HuH-7.5 (cell line): ENCODE measurements at regions not wholly inside any gene's neighbourhood (a gene's known extent, or its start where the extent isn't known, plus 50 kb on each side); places are given as distances from the start of the nearest gene placed in this dataset.
"Not testable (repeated sequence)": the region's sequence is repeated elsewhere in the genome, so short reads cannot be mapped to it uniquely, and the experiment has no call there.

Experiments used
- DNase-seq: peaks from one replicate; pipeline ENCODE4 v3.0.0; 2011; ENCODE audit warnings: low spot score

GRCh38 chr11:16536513-16536912 is 180.2 kb upstream of the SOX6 start:
- no peak for DNase-seq

- no peak for DNase-seq
Observed at GRCh38 chr11:16528639-16529038, 172.3 kb upstream of the SOX6 start.

- no peak for DNase-seq
Observed at GRCh38 chr11:16527525-16528246, 171.3 kb upstream of the SOX6 start.

GRCh38 chr11:16526947-16527346 is 170.6 kb upstream of the SOX6 start:
- DNase-seq: no peak

GRCh38 chr11:16520713-16521112 is 164.4 kb upstream of the SOX6 start:
- not testable (repeated sequence) for DNase-seq

GRCh38 chr11:16512899-16513241 is 156.5 kb upstream of the SOX6 start:
- no peak for DNase-seq

- no peak for DNase-seq
Observed at GRCh38 chr11:16512198-16512898, 156.0 kb upstream of the SOX6 start.

GRCh38 chr11:16511116-16512114 is 155.1 kb upstream of the SOX6 start:
- DNase-seq: no peak

- DNase-seq: no peak
Observed at GRCh38 chr11:16505481-16505880, 149.1 kb upstream of the SOX6 start.

GRCh38 chr11:16503891-16504290 is 147.5 kb upstream of the SOX6 start:
- not testable (repeated sequence) for DNase-seq

GRCh38 chr11:16494918-16495691 is 138.8 kb upstream of the SOX6 start:
- no peak for DNase-seq

GRCh38 chr11:16484434-16484833 is 128.1 kb upstream of the SOX6 start:
- no peak for DNase-seq

- no peak for DNase-seq
Observed at GRCh38 chr11:16474659-16475058, 118.3 kb upstream of the SOX6 start.

GRCh38 chr11:16469968-16470367 is 113.6 kb upstream of the SOX6 start:
- no peak for DNase-seq

- DNase-seq: no peak
Observed at GRCh38 chr11:16468735-16469453, 112.5 kb upstream of the SOX6 start.

GRCh38 chr11:16460508-16460907 is 104.2 kb upstream of the SOX6 start:
- no peak for DNase-seq

GRCh38 chr11:16456366-16456765 is 100.0 kb upstream of the SOX6 start:
- no peak for DNase-seq

GRCh38 chr11:16454289-16454863 is 98.0 kb upstream of the SOX6 start:
- DNase-seq: no peak

- no peak for DNase-seq
Observed at GRCh38 chr11:16448123-16448717, 91.9 kb upstream of the SOX6 start.

- no peak for DNase-seq
Observed at GRCh38 chr11:16441461-16441860, 85.1 kb upstream of the SOX6 start.
